Activated T-cell treated with anti-CD3 and anti-CD28 coated beads, Interleukin-2, amount 50 U/mL, for 24 hours (primary cell): ENCODE measurements at regions not wholly inside any gene's neighbourhood (a gene's known extent, or its start where the extent isn't known, plus 50 kb on each side); places are given as distances from the start of the nearest gene placed in this dataset.

Source experiments
- DNase-seq: peaks from one replicate; pipeline ENCODE4 v3.0.0-alpha.2; 2020
- H3K27ac Mint-ChIP-seq: 2 replicates; pipeline ENCODE4 v1.8.0; 2020; ENCODE audit warnings: mild to moderate bottlenecking, mixed read lengths
- H3K27me3 Mint-ChIP-seq: 2 replicates; pipeline ENCODE4 v1.8.0; 2020; ENCODE audit warnings: mixed read lengths
- H3K36me3 Mint-ChIP-seq: 2 replicates; pipeline ENCODE4 v1.8.0; 2020; ENCODE audit warnings: low read depth, mixed read lengths
- H3K4me1 Mint-ChIP-seq: 2 replicates; pipeline ENCODE4 v1.8.0; 2020; ENCODE audit warnings: low read depth, mixed read lengths
- H3K4me3 Mint-ChIP-seq: 2 replicates; pipeline ENCODE4 v1.8.0; 2020; ENCODE audit warnings: mild to moderate bottlenecking, moderate library complexity, mixed read lengths
- H3K9me3 Mint-ChIP-seq: 2 replicates; pipeline ENCODE4 v1.8.0; 2020; ENCODE audit warnings: mixed read lengths

DNA sequence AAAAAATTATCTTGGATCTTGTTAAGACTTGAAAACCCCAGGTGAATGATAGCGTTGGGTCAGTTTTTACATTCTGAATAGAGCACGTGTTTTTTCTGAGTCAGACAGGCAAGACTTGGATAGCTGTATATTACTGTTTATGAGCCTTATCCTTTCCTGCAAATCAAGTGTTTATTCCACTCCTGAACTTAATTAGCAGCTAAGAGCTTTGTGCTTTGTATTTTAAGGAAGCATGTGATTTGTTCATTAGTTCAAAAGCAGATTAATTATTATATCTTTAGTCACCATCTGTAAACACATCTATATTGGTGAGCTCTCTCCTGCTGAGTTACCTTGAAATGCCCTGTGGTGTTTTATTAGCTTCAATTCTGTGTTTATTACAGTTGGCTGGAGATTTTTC is 98.6 kb upstream of the PRPS1L1 start:
- no peak overlapping the region for H3K4me3 Mint-ChIP-seq
- no peaks in the 10 kb centered on the region for H3K36me3 Mint-ChIP-seq
- no peaks in the 10 kb centered on the region for H3K4me1 Mint-ChIP-seq
- H3K9me3 Mint-ChIP-seq = no peaks in the 10 kb centered on the region
- DNase-seq = no peak
- no peak overlapping the region for H3K27ac Mint-ChIP-seq
- H3K27me3 Mint-ChIP-seq = no peaks in the 10 kb centered on the region

DNA sequence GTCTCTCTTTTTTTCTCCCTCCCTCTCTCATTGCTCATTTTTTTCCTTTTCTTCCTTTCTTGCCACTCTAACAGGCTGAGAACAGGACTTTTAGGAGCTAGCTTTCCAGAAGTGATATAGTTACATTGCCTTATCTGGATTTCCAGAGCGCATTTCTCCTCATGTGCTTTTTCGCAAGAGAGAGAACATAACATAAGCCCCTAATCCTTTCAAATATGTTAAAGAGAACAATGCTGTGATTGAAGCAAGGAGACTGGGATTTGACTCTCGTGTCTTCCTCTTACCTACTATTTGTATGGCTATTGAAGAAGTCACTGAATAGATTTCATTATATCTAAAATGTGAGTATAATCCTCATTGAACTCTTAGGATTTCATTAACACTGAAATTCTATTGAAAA is 101.2 kb upstream of the PRPS1L1 start:
- no peak for DNase-seq
- H3K27ac Mint-ChIP-seq = no peak overlapping the region
- H3K36me3 Mint-ChIP-seq = no peaks in the 10 kb centered on the region
- H3K27me3 Mint-ChIP-seq = no peaks in the 10 kb centered on the region
- H3K4me3 Mint-ChIP-seq = no peak overlapping the region
- H3K4me1 Mint-ChIP-seq = no peaks in the 10 kb centered on the region
- H3K9me3 Mint-ChIP-seq = no peaks in the 10 kb centered on the region

DNA sequence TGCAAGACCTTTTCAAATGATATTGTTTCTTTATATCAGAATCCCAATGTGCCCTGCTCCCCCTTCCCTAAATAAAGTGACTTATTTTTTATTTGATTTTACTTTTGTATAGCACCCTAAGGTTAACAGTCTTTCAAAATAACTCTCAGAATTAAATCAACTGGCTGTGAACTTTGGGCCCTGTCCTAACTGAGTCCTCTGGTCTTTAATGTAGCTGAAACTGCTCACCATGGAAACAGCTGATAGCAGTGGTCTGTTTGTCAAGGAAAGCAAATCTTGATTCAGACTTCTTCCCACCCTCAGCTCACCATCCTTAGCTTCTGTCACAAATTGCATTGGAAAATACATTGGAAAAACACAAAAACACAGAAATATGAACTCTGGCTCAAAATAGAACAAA is 105.2 kb upstream of the PRPS1L1 start:
- no peaks in the 10 kb centered on the region for H3K9me3 Mint-ChIP-seq
- H3K27ac Mint-ChIP-seq = no peak overlapping the region
- H3K27me3 Mint-ChIP-seq = no peaks in the 10 kb centered on the region
- H3K36me3 Mint-ChIP-seq = no peaks in the 10 kb centered on the region
- no peak for DNase-seq
- no peaks in the 10 kb centered on the region for H3K4me1 Mint-ChIP-seq
- no peak overlapping the region for H3K4me3 Mint-ChIP-seq

DNA sequence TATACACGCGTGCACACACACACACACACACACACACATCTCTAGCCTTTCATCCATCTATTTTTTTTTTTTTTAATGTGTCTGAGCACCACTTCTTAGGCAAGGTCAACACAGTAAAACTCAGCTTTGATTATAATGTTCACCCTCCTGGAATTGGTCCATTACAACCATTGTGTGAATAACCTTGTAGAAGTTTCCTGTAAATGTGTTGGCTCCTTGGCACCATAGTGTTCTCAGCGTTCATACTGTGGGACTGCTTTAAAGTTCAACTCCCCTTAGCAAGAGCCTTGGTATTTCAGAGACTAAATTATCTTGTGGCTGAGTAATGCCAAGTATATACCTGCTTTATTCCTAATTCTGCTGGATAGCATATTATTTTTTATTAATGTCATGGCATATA is 106.3 kb upstream of the PRPS1L1 start:
- H3K27ac Mint-ChIP-seq = no peak overlapping the region
- no peaks in the 10 kb centered on the region for H3K4me1 Mint-ChIP-seq
- no peaks in the 10 kb centered on the region for H3K9me3 Mint-ChIP-seq
- no peak for DNase-seq
- H3K4me3 Mint-ChIP-seq = no peak overlapping the region
- peaks cover 2% of the 10 kb centered on the region for H3K27me3 Mint-ChIP-seq
- H3K36me3 Mint-ChIP-seq = no peaks in the 10 kb centered on the region

DNA sequence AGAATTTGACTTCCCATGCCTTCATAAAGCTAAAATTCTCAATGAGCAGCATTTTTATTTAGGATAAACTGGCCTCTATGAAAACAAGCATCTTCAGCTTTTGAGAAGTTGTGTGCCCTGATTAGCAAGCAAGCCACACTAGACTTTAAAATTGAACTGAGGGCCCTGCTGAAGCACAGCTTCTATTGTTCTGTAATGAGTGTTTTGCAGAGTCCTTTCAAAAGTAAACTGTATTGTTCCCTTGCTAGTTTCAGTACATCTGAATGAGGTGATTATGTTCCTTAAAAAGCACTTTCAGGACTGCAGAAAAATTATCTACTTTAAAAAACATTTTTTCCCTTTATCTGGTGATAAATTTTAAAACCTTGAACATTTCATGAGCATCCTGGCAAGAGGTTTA is 113.3 kb upstream of the PRPS1L1 start:
- DNase-seq = no peak
- Mint-ChIP-seq H3K27ac (no peak overlapping the region), H3K4me3 (no peak overlapping the region), H3K4me1 (no peaks in the 10 kb centered on the region), H3K27me3 (peaks cover 9% of the 10 kb centered on the region), H3K9me3 (no peaks in the 10 kb centered on the region), H3K36me3 (no peaks in the 10 kb centered on the region)

DNA sequence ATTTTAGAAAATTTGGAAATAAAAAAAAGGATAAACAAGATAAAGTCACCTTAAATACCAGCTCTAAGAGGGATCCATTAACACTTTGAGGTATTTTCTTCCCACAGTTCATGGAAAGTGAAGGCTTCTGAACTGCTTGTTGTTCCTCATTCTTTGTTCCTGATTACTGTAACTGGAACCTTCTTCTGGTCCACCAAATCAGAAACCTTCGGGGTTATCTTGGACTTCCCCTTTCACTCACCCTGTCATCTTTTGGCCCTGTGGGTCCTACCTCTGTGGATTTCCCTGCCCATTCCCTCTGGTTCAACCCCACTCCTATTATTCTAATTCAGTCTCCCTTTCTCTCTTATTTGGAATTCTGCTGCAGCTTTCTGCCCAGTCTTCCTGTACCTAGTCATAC is 116.5 kb upstream of the PRPS1L1 start:
- Mint-ChIP-seq H3K4me3 (no peak overlapping the region), H3K36me3 (no peaks in the 10 kb centered on the region), H3K9me3 (no peaks in the 10 kb centered on the region), H3K4me1 (no peaks in the 10 kb centered on the region), H3K27me3 (peaks cover 7% of the 10 kb centered on the region), H3K27ac (no peak overlapping the region)
- no peak for DNase-seq

DNA sequence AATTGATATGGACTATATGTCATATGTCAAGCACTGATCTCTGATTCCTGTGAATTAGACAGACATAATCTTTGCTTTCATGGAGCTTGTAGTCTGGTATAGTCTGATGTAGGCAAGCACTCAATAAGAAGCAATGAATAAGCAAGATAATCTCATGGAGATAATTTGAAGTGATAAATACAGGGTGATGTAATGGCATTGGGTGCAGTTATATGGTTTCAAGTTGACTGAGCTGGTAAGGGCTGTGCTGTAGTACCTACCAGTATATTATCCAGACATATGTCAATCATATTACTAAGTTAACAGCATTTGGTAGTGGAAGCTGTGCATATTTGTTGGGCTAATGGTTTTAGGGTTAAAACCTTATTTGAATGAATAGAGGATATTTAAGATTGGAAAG is 117.5 kb upstream of the PRPS1L1 start:
- Mint-ChIP-seq H3K4me3 (no peak overlapping the region), H3K36me3 (no peaks in the 10 kb centered on the region)

DNA sequence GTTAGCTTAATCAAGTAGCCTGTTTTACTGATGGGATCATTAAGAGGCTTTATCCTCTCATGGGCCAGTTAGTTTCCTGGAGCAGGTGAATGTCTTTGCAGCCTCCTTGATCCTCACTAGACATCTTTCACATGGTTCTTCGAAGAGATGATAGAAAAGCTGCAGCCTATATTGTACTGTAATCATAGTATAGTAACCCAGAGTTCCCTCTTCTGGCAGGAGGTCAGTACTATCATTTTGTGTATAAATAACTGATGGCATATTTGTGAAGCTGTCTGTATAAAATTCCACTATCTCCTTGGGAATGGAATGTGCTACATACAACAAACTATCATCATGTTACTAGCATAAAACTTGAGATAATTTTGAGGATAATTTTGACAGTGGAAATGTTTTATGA is 123.8 kb upstream of the PRPS1L1 start:
- no peaks in the 10 kb centered on the region for H3K4me1 Mint-ChIP-seq
- no peaks in the 10 kb centered on the region for H3K9me3 Mint-ChIP-seq
- no peaks in the 10 kb centered on the region for H3K36me3 Mint-ChIP-seq
- no peak for DNase-seq
- no peak overlapping the region for H3K4me3 Mint-ChIP-seq
- H3K27me3 Mint-ChIP-seq = peaks cover 4% of the 10 kb centered on the region
- no peak overlapping the region for H3K27ac Mint-ChIP-seq

More for the DNA sequence above, 117.5 kb upstream of the PRPS1L1 start:
- H3K27me3 Mint-ChIP-seq = peaks cover 7% of the 10 kb centered on the region
- H3K4me1 Mint-ChIP-seq = no peaks in the 10 kb centered on the region
- no peaks in the 10 kb centered on the region for H3K9me3 Mint-ChIP-seq
- DNase-seq = no peak
- no peak overlapping the region for H3K27ac Mint-ChIP-seq

DNA sequence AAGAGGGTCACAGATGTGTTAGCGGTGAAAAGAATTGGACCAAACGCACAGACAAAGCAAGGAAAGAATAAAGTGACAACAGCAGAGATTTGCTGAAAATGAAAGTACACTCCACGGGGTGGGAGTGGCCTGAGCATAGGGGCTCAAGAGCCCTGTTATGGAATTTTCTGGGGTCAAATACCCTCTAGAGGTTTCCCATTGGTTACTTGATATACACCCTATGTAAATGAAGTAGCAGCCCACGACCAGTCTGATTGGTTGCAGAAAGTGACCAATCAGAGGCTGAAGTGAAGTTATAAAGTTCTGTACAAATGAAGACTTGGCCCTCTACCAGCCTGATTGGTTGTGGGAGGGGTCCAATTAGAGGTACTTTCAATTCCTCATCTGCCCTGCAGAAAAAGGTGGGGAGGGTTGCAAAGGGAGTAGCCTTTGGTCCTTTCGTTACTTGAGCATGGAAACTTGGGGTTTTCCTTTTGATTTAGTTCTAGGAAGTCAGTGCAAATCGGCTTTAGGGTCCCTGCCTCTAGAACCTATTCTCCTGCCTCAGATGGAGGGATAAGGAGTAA is 125.6 kb upstream of the PRPS1L1 start:
- Mint-ChIP-seq H3K27ac (no peak overlapping the region), H3K4me3 (no peak overlapping the region), H3K36me3 (no peaks in the 10 kb centered on the region), H3K4me1 (no peaks in the 10 kb centered on the region), H3K9me3 (no peaks in the 10 kb centered on the region), H3K27me3 (peaks cover 4% of the 10 kb centered on the region)
- DNase-seq = no peak

DNA sequence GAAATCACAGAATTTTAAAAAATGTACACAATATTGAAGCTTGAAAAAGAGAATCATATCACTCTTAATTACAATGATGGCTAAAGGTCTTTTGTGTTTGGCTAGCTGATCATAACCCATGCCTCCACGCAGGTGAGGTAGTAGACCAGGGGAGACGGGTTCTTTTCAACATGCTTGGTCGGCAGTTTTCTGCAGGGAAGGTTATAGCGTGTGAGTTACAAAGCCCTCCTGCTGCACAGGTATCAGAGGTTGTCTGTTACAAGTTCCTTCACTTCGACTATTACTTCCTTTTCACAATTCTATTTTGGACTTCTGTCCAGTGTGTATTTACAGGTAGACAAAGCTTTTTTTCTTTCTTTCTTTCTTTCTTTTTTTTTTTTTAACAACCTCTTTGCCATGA is 127.1 kb upstream of the PRPS1L1 start:
- DNase-seq = no peak
- H3K4me1 Mint-ChIP-seq = no peaks in the 10 kb centered on the region
- H3K9me3 Mint-ChIP-seq = no peaks in the 10 kb centered on the region
- peaks cover 9% of the 10 kb centered on the region for H3K27me3 Mint-ChIP-seq
- H3K36me3 Mint-ChIP-seq = no peaks in the 10 kb centered on the region
- H3K27ac Mint-ChIP-seq = no peak overlapping the region
- H3K4me3 Mint-ChIP-seq = no peak overlapping the region

DNA sequence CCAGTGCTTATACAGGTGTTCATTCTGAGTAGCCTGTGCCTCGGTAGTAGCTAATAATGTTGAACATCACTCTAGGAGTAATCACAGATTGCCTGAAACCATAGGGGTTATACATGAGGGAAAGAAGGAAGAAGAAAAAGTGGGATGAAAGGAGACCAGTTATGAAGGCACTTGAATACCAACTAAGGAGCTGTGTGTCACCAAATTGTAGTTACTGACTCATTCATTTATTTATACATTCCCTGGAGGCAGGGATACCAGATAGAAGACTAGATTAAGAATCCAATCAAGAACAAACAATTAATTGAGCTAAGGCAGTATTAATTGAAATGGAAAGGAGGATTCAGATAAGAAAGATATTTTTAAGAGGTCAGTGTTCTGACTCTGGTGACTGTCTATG is 129.6 kb upstream of the PRPS1L1 start:
- Mint-ChIP-seq H3K9me3 (no peaks in the 10 kb centered on the region), H3K27me3 (peaks cover 9% of the 10 kb centered on the region), H3K36me3 (no peaks in the 10 kb centered on the region), H3K4me3 (no peak overlapping the region), H3K27ac (no peak overlapping the region), H3K4me1 (no peaks in the 10 kb centered on the region)
- DNase-seq = no peak

DNA sequence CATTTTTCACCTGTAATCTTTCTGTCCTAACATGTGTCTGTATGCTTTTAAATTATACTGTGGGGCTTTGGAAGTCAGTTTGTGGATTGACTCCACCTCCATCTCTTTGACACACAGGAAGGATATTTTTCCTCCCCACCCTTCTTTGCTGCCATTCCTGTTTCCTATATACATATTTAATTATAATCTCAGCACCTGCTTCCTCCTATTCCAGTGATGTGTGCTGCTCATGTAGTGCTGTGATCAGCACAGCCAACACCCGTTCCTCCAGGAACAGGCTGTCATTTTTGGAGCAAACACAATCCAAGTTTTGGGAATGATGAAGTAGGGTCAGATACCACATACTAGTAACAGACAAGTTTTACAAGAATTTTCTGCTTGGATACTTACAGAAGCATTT is 135.0 kb upstream of the PRPS1L1 start:
- Mint-ChIP-seq H3K27ac (no peak overlapping the region), H3K36me3 (no peaks in the 10 kb centered on the region), H3K27me3 (peaks cover 5% of the 10 kb centered on the region), H3K9me3 (no peaks in the 10 kb centered on the region), H3K4me3 (no peak overlapping the region), H3K4me1 (no peaks in the 10 kb centered on the region)
- no peak for DNase-seq

DNA sequence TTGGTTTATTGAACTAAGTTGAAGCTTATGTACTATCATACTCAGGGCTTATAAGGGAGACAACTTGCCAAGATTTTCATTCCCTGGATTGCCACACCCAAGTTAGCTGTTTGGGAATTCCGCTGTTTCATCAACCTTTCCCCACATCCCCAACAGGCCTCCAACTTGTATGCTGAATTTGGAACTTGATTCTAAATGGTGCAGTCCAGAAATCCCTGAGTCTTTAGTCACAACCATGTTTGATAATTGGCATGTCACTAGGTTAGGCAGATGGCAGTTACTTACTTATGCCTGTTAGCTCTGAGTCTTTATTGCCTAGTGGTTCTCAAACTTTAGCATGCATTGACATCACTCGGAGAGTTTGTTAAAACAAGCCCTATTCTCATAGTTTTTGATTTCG is 135.4 kb upstream of the PRPS1L1 start:
- no peaks in the 10 kb centered on the region for H3K36me3 Mint-ChIP-seq

DNA sequence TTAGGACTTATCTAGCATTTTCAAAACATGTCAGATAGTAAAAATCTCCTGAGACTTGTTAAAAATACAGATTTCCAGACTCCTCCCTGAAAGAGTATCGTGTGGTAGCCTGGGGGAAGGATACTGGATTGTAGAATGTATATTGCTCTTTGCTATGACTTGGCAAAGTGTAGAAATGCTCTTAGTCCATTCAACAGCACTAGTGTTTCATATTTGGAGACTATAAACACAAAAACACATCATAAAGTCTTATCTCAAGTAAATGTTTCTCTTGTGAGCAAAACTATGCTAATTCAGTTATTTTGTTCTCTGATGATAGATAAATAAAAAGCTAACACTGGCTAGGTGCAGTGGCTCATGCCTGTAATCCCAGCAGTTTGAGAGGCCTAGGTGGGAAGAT is 137.5 kb upstream of the PRPS1L1 start:
- H3K27ac Mint-ChIP-seq = no peak overlapping the region
- H3K4me3 Mint-ChIP-seq = no peak overlapping the region
- no peaks in the 10 kb centered on the region for H3K4me1 Mint-ChIP-seq
- no peaks in the 10 kb centered on the region for H3K9me3 Mint-ChIP-seq
- no peaks in the 10 kb centered on the region for H3K27me3 Mint-ChIP-seq
- no peaks in the 10 kb centered on the region for H3K36me3 Mint-ChIP-seq
- no peak for DNase-seq

More for the DNA sequence above, 135.4 kb upstream of the PRPS1L1 start:
- Mint-ChIP-seq H3K27ac (no peak overlapping the region), H3K4me3 (no peak overlapping the region), H3K9me3 (no peaks in the 10 kb centered on the region), H3K4me1 (no peaks in the 10 kb centered on the region), H3K27me3 (peaks cover 5% of the 10 kb centered on the region)
- DNase-seq = no peak

DNA sequence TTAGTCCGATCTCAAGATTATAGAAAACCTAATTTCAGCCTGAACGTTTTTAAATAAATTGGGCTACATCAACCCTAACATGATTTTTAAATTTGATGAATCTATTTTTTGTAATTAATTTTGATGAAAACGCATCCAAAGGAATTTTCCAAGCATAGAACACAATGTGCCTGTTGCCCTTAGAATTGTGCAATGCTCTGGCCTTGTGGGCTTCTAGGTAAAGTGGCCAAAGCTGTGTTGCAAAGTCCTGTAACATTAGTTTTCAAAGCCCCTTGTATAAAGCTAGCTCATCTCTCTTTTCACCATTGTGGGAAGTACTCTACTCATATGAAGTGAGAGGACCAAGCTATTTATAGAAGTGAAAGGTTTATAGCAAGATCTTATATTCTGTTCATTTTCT is 138.4 kb upstream of the PRPS1L1 start:
- no peak for DNase-seq
- Mint-ChIP-seq H3K36me3 (no peaks in the 10 kb centered on the region), H3K27ac (no peak overlapping the region), H3K4me3 (no peak overlapping the region), H3K9me3 (no peaks in the 10 kb centered on the region), H3K27me3 (no peaks in the 10 kb centered on the region), H3K4me1 (no peaks in the 10 kb centered on the region)

DNA sequence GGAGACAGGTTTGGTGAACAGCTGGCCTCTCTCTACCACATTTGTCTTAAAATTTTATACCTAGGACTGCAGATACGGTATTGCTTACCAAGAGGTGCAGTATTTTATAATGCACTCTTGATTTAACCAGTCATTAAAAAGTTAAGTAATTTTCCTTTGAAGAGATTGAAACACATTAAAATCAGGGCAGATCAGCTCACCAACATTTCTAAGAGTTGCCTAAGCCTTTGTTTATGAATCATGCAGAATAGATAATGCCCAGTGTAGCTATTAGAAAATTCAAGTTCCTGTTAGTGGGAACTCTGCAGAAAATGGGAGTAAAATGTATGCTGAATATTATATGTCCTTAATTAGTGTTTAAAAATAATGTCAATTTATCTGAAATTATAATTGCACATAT is 140.2 kb upstream of the PRPS1L1 start:
- Mint-ChIP-seq H3K4me3 (no peak overlapping the region), H3K27me3 (no peaks in the 10 kb centered on the region), H3K9me3 (no peaks in the 10 kb centered on the region), H3K27ac (no peak overlapping the region), H3K36me3 (no peaks in the 10 kb centered on the region), H3K4me1 (no peaks in the 10 kb centered on the region)
- no peak for DNase-seq
